GM12891 (cell line): ENCODE measurements at regions not wholly inside any gene's neighbourhood (a gene's known extent, or its start where the extent isn't known, plus 50 kb on each side); places are given as distances from the start of the nearest gene placed in this dataset.

Experiments used
- PAX5 ChIP-seq: IDR thresholded peaks from 2 replicates; pipeline ENCODE4 v1.6.1; 2011; ENCODE audit warnings: low read length, moderate library complexity, mild to moderate bottlenecking; ENCODE audit not compliant: insufficient read depth, severe bottlenecking
- POLR2A ChIP-seq: IDR thresholded peaks from 2 replicates; pipeline ENCODE4 v1.6.1; 2011; ENCODE audit warnings: low read depth, low read length, control low read depth
- POLR2AphosphoS5 ChIP-seq: IDR thresholded peaks from 2 replicates; pipeline ENCODE4 v1.6.1; 2011; ENCODE audit warnings: low read depth, low read length, control low read depth
- POU2F2 ChIP-seq: IDR thresholded peaks from 2 replicates; pipeline ENCODE4 v1.6.1; 2011; ENCODE audit warnings: low read depth, mild to moderate bottlenecking, control low read depth, low read length, moderate library complexity
- SPI1 ChIP-seq: IDR thresholded peaks from 2 replicates; pipeline ENCODE4 v1.6.1; 2011; ENCODE audit warnings: low read depth, low read length, control low read depth
- TAF1 ChIP-seq: IDR thresholded peaks from 2 replicates; pipeline ENCODE4 v1.6.1; 2011; ENCODE audit warnings: low read depth, low read length, control low read depth

GRCh38 chr2:239716009-239716408 lies 309.1 kb downstream of the NDUFA10 start:
- no peak for TF ChIP-seq TAF1
- TF ChIP-seq POLR2A, result no peak
- no peak for TF ChIP-seq POLR2AphosphoS5
- TF ChIP-seq SPI1, result no peak
- no peak for TF ChIP-seq PAX5
- no peak for TF ChIP-seq POU2F2
